Right atrium auricular region (tissue), 2 donors: ENCODE measurements at regions not wholly inside any gene's neighbourhood (a gene's known extent, or its start where the extent isn't known, plus 50 kb on each side); places are given as distances from the start of the nearest gene placed in this dataset.

Experiments
- DNase-seq: peaks from one replicate; pipeline ENCODE4 v3.0.0-alpha.2; 2019; ENCODE audit warnings: low spot score
- H3K27ac ChIP-seq, 2 donors: fragments of 200-600 bp; sonication (generic); 1 replicate in 1 of 2; 2 replicates in 1 of 2; pipeline ENCODE4 v1.5.1; 2016 to 2019
- H3K27me3 ChIP-seq, 2 donors: fragments of 200-600 bp; sonication (generic); one replicate each; pipeline versions ENCODE4 v1.5.1 to v1.6.0; 2017 to 2019
- H3K36me3 ChIP-seq: fragments of 200-600 bp; sonication (generic); one replicate; pipeline ENCODE4 v1.5.1; 2016
- H3K4me1 ChIP-seq, 2 donors: fragments of 200-600 bp; sonication (generic); one replicate each; pipeline versions ENCODE4 v1.5.1 to v1.6.0; 2017 to 2019
- H3K4me3 ChIP-seq, 2 donors: fragments of 200-600 bp; sonication (generic); 1 replicate in 1 of 2; 2 replicates in 1 of 2; pipeline ENCODE4 v1.5.1; 2017 to 2019; ENCODE audit warnings: mild to moderate bottlenecking in 1 of 2, moderate library complexity in 1 of 2
- H3K9me3 ChIP-seq, 2 donors: fragments of 200-600 bp; sonication (generic); one replicate each; pipeline ENCODE4 v1.5.1; 2019
- TF ChIP-seq, protein P1 (sequence below), 2 donors: fragments of 200-600 bp; sonication (generic); IDR thresholded peaks; one replicate each; pipeline ENCODE4 v1.5.1; 2019; ENCODE audit warnings: antibody characterized with exemption in 2 of 2

DNA sequence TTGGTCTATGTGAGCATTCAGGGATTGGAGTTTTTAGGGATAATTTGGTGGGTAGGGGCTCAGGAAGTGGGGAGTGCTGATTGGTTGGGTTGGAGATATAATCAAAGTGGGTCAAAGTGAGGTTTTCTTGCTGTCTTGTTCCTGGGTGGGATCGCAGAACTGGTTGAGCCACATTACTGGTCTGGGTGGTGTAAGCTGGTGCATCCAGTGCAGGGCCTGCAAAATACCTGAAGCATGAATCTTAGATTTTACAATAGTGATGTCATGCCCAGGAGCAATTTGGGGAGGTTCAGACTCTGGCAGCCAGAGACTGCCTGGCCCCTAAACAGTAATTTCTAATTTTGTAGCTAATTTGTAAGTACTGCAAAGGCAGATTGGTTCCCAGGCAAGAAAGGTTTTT, 665.6 kb upstream of the PRKX start:
- no peak for DNase-seq
- TF ChIP-seq, protein P1, sequence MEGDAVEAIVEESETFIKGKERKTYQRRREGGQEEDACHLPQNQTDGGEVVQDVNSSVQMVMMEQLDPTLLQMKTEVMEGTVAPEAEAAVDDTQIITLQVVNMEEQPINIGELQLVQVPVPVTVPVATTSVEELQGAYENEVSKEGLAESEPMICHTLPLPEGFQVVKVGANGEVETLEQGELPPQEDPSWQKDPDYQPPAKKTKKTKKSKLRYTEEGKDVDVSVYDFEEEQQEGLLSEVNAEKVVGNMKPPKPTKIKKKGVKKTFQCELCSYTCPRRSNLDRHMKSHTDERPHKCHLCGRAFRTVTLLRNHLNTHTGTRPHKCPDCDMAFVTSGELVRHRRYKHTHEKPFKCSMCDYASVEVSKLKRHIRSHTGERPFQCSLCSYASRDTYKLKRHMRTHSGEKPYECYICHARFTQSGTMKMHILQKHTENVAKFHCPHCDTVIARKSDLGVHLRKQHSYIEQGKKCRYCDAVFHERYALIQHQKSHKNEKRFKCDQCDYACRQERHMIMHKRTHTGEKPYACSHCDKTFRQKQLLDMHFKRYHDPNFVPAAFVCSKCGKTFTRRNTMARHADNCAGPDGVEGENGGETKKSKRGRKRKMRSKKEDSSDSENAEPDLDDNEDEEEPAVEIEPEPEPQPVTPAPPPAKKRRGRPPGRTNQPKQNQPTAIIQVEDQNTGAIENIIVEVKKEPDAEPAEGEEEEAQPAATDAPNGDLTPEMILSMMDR (IDR thresholded peaks at IDR 0.05), result no peak
- Histone ChIP-seq H3K4me3 (no peak overlapping the region), H3K27me3 (no peaks in the 10 kb centered on the region), H3K9me3 (peaks cover 0 to 5% of the 10 kb centered on the region in 2 donors), H3K4me1 (no peaks in the 10 kb centered on the region), H3K36me3 (no peaks in the 10 kb centered on the region), H3K27ac (no peak overlapping the region)

DNA sequence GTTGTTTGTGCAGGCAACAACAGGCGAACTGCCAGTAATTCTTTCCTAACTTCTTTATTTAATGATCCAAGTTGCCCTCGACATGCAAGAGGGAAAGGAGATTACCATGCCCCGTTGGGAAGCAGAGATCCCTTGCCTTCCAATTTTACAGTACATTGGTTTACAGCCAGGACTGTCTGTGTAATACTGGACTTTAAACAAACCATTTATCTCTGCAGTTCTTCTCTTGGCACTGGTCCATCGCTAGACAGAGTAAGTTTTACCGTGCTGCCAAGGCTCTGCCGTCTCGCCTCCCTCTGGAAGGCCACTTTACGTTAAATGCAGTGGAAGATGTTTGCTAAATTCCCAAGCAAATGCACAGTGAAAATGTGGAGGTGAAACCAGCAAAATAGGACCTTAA, 660.3 kb upstream of the PRKX start:
- no peaks in the 10 kb centered on the region for H3K4me1 ChIP-seq
- H3K27me3 ChIP-seq, result no peaks in the 10 kb centered on the region
- no peaks in the 10 kb centered on the region for H3K36me3 ChIP-seq
- TF ChIP-seq, protein P1 (IDR thresholded peaks at IDR 0.05), result no peak
- H3K9me3 ChIP-seq, result peaks cover 0 to 5% of the 10 kb centered on the region in 2 donors
- no peak overlapping the region for H3K27ac ChIP-seq
- H3K4me3 ChIP-seq, result no peak overlapping the region
- DNase-seq, result no peak

DNA sequence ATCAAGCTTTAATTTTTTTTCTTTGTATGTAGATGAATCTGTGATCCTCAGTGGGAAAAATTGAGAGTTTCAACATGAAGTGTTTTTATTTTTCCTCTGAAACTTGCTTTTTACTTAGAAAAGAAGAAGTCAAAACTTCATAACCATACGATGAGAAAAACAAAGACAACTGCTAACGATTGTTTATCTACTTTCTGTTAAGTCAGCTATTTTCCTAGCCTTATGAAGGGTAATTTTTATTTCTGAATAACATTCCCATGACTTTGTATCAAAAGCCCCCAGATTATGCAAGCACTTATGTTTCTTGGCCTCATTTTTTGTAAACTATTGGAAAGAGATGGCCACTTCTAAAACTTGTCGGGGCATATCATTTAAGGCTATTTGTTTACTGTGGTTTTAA, 645.1 kb upstream of the PRKX start:
- Histone ChIP-seq H3K27ac (no peak overlapping the region), H3K4me1 (no peaks in the 10 kb centered on the region), H3K27me3 (no peaks in the 10 kb centered on the region), H3K4me3 (no peak overlapping the region), H3K36me3 (no peaks in the 10 kb centered on the region), H3K9me3 (no peaks in the 10 kb centered on the region)
- no peak for DNase-seq
- TF ChIP-seq, protein P1 (IDR thresholded peaks at IDR 0.05), result no peak

GRCh38 chrX:4322916-4323315, 609.5 kb upstream of the PRKX start:
- no peak overlapping the region for H3K27ac ChIP-seq
- H3K4me3 ChIP-seq, result no peak overlapping the region
- no peaks in the 10 kb centered on the region for H3K27me3 ChIP-seq
- DNase-seq, result no peak
- no peaks in the 10 kb centered on the region for H3K9me3 ChIP-seq
- no peaks in the 10 kb centered on the region for H3K4me1 ChIP-seq
- H3K36me3 ChIP-seq, result no peaks in the 10 kb centered on the region
- TF ChIP-seq, protein P1 (IDR thresholded peaks at IDR 0.05), result no peak

DNA sequence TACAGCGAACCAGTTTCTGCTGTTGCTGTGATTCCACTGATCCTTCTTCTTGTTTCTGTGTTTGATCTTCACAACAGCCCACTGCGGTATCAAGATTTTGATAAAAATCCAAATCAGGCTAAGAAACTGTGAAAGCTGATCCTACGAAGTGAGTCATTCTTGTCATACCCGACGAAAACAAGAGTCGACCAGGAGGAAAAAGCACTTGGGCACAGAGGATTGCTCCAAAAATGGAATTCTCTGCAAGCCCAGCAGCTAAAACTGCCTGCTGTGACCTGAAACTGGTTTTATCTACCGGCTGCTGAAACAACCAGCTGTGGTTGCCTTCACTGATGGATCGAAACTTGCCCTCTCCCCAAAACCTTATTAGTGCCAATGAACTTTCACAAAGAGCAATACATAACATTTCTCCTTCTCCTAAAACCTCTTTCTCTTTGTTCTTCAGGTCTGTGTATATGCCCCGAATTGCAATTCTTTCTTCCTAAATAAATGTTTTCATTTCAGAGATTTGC, 607.0 kb upstream of the PRKX start:
- H3K9me3 ChIP-seq, result no peaks in the 10 kb centered on the region
- TF ChIP-seq, protein P1 (IDR thresholded peaks at IDR 0.05), result no peak
- no peaks in the 10 kb centered on the region for H3K36me3 ChIP-seq
- no peak overlapping the region for H3K27ac ChIP-seq
- no peak overlapping the region for H3K4me3 ChIP-seq
- no peaks in the 10 kb centered on the region for H3K4me1 ChIP-seq
- no peaks in the 10 kb centered on the region for H3K27me3 ChIP-seq
- DNase-seq, result no peak

GRCh38 chrX:4315891-4316290, 602.4 kb upstream of the PRKX start:
- Histone ChIP-seq H3K27ac (no peak overlapping the region), H3K4me3 (no peak overlapping the region), H3K27me3 (no peaks in the 10 kb centered on the region), H3K36me3 (no peaks in the 10 kb centered on the region), H3K9me3 (no peaks in the 10 kb centered on the region), H3K4me1 (no peaks in the 10 kb centered on the region)
- DNase-seq, result no peak
- TF ChIP-seq, protein P1 (IDR thresholded peaks at IDR 0.05), result no peak
